ENCODE measurements at regions not wholly inside any gene's neighbourhood (a gene's known extent, or its start where the extent isn't known, plus 50 kb on each side); places are given as distances from the start of the nearest gene placed in this dataset.
"Not testable (repeated sequence)": the region's sequence is repeated elsewhere in the genome, so short reads cannot be mapped to it uniquely, and the experiment has no call there.

DNA sequence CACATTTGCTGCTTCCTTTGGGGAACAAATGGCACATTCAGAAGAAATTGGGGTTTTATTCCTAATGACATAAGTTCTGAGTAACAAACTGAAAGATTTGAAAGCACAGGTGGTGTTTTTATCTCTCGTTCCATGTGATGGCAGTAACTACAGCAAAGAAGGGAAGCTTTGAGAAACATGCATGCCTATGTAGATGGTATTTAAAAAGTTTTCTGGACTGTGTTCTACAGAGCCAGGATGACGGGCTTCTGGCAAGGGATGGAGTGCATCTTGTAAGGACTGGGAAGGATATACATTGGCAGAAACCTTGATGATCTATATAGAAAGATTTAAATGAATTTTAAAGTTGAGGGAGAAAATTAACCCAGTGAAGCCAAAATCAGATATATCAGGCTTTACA lies 362.2 kb upstream of the ROPN1 start:
- H3K27me3 Mint-ChIP-seq, result peaks cover 8% of the 10 kb centered on the region
- H3K36me3 Mint-ChIP-seq, result no peaks in the 10 kb centered on the region
- H3K27ac Mint-ChIP-seq, result no peak overlapping the region
- CTCF ChIA-PET, result no interaction called here
- no peak overlapping the region for H3K4me3 Mint-ChIP-seq
- H3K9me3 Mint-ChIP-seq, result no peaks in the 10 kb centered on the region
- no peaks in the 10 kb centered on the region for H3K4me1 Mint-ChIP-seq
- no peak for DNase-seq

DNA sequence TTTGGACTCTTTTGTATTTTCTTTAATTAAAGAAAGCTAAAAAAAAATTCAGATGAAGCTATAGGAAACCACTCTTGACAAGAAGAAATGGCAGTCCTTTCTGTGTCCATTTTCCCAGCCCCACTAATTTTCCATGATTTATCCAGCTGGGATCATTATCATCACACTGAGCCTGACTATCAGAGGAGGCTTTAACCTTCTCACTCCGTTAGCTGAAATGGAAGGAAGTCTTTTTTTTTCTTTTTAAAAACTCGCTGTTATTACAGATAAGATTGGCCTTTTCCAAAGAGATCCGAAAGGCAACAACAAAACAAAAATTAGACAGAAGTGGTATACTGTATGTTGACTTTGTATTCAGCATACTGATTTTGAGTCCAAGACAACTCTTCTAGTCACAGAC lies 366.2 kb upstream of the ROPN1 start:
- Mint-ChIP-seq H3K36me3 (no peaks in the 10 kb centered on the region), H3K4me3 (no peak overlapping the region), H3K27me3 (peaks cover 11% of the 10 kb centered on the region), H3K4me1 (no peaks in the 10 kb centered on the region), H3K27ac (no peak overlapping the region), H3K9me3 (no peaks in the 10 kb centered on the region)
- DNase-seq, result no peak
- CTCF ChIA-PET, result no interaction called here

DNA sequence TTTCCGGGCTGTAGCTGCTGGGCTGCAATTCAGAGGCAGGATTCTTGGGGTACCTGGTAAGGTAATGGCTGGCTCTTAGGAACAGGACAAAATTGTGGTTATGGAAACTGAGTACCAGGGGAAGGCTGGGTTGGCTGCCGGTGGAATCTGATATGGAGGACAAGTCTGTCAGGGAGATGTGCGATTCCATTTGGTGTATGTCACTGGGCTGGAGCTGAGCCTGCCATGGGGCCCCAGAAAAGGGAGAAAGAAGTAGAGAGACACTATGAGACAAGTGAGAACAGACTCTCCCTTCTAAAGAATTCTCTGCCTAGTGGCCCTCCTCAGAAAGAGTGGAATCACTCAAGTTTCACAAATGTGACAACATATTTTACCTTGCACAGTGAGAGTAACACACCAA lies 368.2 kb upstream of the ROPN1 start:
- CTCF ChIA-PET, result no interaction called here
- Mint-ChIP-seq H3K27ac (no peak overlapping the region), H3K36me3 (no peaks in the 10 kb centered on the region), H3K4me1 (no peaks in the 10 kb centered on the region), H3K27me3 (peaks cover 13% of the 10 kb centered on the region), H3K4me3 (no peak overlapping the region), H3K9me3 (no peaks in the 10 kb centered on the region)
- DNase-seq, result no peak

DNA sequence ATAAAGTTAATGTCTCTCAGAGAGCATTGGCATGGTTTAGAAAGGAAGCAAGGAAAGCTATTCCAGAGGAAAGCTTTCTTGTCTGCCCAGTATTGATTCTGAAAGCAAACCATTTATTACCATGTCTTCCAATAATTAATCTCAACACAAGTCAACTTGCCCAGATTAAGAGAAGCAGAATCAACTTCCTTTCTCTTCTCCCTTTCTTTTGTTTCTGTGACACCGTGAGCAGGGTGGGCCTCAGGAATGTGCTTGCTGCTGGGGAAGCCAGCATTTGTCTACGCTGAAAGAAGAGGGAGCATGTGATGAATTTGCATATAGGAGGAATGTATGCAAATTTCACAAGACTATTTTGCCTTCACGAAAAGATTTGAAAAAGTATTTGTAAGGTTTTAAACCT lies 368.6 kb upstream of the ROPN1 start:
- DNase-seq, result no peak
- Mint-ChIP-seq H3K9me3 (no peaks in the 10 kb centered on the region), H3K27ac (no peak overlapping the region), H3K4me1 (no peaks in the 10 kb centered on the region), H3K27me3 (peaks cover 13% of the 10 kb centered on the region), H3K4me3 (no peak overlapping the region), H3K36me3 (no peaks in the 10 kb centered on the region)
- CTCF ChIA-PET, result no interaction called here

DNA sequence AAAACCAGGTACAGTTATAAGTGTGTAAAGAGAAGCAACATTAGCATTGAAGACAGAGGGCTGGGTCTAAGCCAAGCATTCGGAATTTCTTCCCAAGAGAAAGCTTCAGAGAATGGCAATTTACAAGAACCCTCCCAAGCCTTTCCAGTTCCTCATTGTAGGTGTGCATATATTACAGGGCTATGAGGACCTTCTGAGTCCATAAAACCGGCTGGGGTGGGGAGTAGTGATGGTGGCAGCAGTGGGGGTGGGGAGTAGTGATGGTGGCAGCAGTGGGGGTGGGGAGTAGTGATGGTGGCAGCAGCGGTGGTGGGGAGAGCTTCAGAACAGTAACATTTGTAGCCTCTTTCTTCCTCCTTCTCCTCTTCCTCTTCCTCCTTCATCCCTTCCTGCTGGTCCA lies 368.7 kb upstream of the UMPS start:
- no peaks in the 10 kb centered on the region for H3K4me1 Mint-ChIP-seq
- CTCF ChIA-PET, result no interaction called here
- H3K9me3 Mint-ChIP-seq, result no peaks in the 10 kb centered on the region
- no peak overlapping the region for H3K4me3 Mint-ChIP-seq
- DNase-seq, result no peak
- no peak overlapping the region for H3K27ac Mint-ChIP-seq
- peaks cover 13% of the 10 kb centered on the region for H3K27me3 Mint-ChIP-seq
- no peaks in the 10 kb centered on the region for H3K36me3 Mint-ChIP-seq

DNA sequence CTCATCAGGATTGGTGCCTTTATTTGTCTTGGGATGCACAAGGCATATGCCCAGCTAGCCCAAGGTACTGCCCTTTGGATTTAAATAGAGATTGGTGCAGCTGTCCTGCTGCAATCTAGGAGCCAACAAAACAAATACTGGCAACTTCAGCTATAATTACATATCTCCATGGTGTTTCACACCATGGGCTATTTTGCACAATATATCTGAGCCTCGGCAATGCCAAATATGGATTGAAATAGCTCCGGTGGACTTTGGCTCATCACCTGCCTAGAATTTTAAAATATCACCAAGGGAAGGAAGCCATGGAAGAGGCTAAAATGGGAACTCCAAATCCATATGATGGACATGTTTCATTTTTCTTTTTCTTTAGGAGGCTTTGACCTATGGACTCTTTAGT lies 367.8 kb upstream of the UMPS start:
- no peak for DNase-seq
- Mint-ChIP-seq H3K27me3 (peaks cover 13% of the 10 kb centered on the region), H3K9me3 (no peaks in the 10 kb centered on the region), H3K36me3 (no peaks in the 10 kb centered on the region), H3K4me3 (no peak overlapping the region), H3K27ac (no peak overlapping the region), H3K4me1 (no peaks in the 10 kb centered on the region)
- CTCF ChIA-PET, result no interaction called here

DNA sequence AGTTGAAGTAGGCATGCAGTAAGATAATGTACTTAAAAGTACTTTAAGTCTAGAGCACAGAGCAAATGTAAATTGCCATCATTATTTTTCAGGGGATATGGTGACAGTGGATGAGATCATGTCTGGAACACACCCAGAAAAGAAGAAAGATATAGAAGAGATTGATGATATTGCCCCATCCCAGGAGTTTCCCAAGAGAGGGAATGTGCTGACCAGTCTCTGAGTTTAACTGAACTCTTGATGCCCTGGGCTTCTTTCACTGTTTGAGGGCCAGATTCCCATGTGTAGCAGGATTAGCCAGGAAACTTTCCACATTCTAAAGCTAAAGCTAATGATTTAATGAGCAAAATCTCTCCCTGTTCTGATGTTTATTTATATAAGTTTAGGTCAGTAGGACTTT lies 366.8 kb upstream of the UMPS start:
- CTCF ChIA-PET, result no interaction called here
- Mint-ChIP-seq H3K9me3 (no peaks in the 10 kb centered on the region), H3K4me1 (no peaks in the 10 kb centered on the region), H3K27me3 (peaks cover 13% of the 10 kb centered on the region), H3K4me3 (no peak overlapping the region), H3K27ac (no peak overlapping the region), H3K36me3 (no peaks in the 10 kb centered on the region)
- no peak for DNase-seq

DNA sequence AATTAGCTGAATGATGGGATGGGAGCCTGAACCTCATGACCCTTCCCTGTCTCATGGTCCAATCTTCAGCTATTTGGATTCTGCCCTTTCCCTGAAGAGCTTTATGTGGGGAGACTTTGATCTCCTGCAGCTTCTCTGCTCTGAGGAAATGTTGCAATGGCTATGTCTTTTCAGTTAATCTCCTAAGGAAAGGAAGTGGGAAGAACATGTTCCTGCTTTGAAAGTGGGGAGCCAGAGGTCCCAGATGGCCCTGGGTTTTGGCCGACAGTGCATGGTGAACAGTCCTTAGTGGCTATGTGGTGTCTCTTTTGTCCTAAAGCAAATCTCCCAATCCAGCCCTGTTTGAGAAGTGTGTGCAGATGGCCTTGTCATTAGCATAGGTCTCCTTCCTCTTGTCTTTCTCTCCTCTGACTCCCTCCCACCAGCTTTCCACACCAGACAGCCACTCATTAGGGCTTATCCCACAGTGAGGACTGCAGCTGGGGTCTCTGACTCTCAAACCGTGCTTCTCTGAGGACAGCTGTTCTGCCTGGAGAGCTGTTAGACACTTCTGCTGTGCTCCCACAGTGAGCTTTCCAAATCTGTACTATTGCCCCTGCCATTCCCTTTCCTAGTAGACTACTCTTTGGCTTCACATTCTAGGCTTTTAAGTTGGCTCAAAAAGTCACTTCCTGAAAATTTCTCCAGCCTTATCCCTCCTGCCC lies 365.8 kb upstream of the UMPS start:
- no peak overlapping the region for H3K4me3 Mint-ChIP-seq
- CTCF ChIA-PET, result no interaction called here
- H3K27ac Mint-ChIP-seq, result no peak overlapping the region
- DNase-seq, result no peak
- H3K9me3 Mint-ChIP-seq, result no peaks in the 10 kb centered on the region
- no peaks in the 10 kb centered on the region for H3K4me1 Mint-ChIP-seq
- peaks cover 13% of the 10 kb centered on the region for H3K27me3 Mint-ChIP-seq
- H3K36me3 Mint-ChIP-seq, result no peaks in the 10 kb centered on the region

DNA sequence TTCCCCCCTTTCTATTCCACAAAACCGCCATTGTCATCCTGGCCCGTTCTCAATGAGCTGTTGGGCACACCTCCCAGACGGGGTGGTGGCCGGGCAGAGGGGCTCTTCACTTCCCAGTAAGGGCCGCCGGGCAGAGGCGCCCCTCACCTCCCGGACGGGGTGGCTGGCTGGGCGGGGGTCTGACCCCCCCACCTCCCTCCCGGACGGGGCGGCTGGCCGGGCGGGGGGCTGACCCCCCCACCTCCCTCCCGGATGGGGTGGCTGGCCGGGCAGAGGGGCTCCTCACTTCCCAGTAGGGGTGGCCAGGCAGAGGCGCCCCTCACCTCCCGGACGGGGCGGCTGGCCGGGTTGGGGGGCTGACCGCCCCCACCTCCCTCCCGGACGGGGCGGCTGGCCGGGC lies 363.6 kb upstream of the UMPS start:
- CTCF ChIA-PET, H3K4me3 Mint-ChIP-seq, H3K4me1 Mint-ChIP-seq, H3K27me3 Mint-ChIP-seq, DNase-seq, H3K9me3 Mint-ChIP-seq, H3K36me3 Mint-ChIP-seq, H3K27ac Mint-ChIP-seq: not testable (repeated sequence)

DNA sequence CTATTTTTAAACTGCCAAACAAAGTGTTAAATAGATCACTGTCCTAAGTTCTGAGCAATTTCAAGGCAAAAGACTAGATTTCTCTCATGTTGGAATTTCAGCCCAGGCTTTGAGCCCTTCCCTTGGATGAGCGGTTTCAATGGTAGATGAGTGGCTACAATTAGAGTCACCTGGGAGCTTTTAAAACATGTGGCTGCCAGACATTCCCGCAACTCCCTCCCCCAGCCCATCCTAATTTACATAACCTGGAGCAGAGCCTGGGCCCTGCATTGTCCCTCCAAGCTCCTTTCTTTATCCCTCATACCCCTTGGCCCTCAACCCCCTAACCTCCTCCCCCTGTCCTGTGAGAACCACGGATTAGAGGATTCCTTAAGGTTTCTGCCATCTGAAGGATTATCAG lies 357.5 kb upstream of the UMPS start:
- CTCF ChIA-PET, result no interaction called here
- Mint-ChIP-seq H3K36me3 (no peaks in the 10 kb centered on the region), H3K9me3 (no peaks in the 10 kb centered on the region), H3K27ac (no peak overlapping the region), H3K4me1 (no peaks in the 10 kb centered on the region), H3K27me3 (peaks cover 12% of the 10 kb centered on the region), H3K4me3 (no peak overlapping the region)
- no peak for DNase-seq

DNA sequence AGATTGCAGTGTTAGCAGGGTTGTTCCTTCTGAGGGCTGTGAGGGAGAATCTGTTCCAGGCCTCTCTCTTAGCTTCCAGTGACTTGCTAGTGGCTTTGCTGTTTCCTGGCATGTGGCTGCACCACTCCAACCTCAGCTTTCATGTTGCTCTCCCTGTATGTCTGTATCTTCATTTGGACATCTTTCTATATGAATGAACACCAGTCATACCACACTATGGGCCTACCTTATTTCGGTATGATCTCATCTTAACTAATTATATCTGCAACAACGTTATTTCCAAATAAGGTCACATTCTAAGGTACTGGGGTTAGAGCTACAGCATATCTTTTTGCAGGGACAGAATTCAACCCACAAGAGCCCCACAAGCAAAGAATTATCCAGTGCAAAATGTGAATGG lies 356.7 kb upstream of the UMPS start:
- CTCF ChIA-PET, result no interaction called here
- Mint-ChIP-seq H3K4me3 (no peak overlapping the region), H3K9me3 (no peaks in the 10 kb centered on the region), H3K36me3 (no peaks in the 10 kb centered on the region), H3K27me3 (peaks cover 12% of the 10 kb centered on the region), H3K27ac (no peak overlapping the region), H3K4me1 (no peaks in the 10 kb centered on the region)
- no peak for DNase-seq

DNA sequence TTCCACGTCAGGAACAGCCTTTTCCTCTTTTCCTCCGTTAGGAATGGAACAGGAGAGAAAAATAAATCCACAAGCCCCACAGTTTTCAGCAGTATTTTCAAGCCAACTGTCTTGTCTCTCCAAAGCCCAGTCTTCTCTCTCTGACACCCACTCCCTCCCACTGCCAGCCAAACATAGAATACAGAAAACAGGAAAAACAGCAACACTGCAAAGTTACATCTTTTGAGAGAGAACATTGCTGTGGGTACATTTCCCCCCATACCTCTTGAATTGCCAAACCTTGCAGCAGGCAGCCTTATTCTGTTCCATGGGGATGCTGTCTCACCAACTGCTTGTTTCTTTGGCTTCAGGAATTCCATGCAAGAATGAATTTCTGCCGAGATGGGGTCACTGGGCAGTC lies 355.7 kb upstream of the UMPS start:
- no peak for DNase-seq
- H3K9me3 Mint-ChIP-seq, result no peaks in the 10 kb centered on the region
- H3K27me3 Mint-ChIP-seq, result peaks cover 12% of the 10 kb centered on the region
- H3K27ac Mint-ChIP-seq, result no peak overlapping the region
- no peaks in the 10 kb centered on the region for H3K36me3 Mint-ChIP-seq
- CTCF ChIA-PET, result no interaction called here
- H3K4me3 Mint-ChIP-seq, result no peak overlapping the region
- H3K4me1 Mint-ChIP-seq, result no peaks in the 10 kb centered on the region

DNA sequence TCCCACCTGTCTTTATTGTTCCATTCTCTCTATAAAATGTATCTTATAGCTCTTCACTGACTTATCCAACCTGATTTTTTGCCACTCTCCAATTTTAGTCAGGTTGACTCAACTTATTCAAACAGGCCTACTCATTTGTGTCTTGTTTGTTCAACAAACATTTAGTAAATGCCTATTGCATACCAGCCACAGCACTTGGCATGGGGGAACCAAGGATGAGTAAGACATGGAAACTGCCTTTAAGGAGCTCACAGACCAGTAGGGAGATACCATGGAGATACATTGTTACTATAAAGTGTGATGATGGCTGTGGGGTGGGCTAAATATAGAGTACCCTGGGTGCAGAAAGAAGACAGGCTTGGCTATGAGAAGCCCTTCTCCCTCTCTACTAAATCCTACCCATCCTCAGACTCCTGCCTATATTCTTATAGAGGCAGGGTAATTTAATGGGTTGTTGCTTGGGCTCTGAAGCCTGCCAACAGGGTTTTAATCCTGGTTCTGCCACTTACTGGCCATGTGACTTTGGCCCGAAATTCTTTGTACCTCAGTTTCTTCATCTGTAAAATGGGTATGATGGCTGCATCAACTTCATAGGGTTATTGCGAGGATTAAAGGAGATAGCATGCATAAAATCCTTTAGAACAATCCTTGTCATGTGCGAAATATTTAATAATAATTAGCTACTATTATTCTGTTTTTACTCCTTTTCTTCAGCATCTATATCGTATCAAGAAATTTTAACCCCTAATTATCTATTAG lies 348.5 kb upstream of the UMPS start:
- Mint-ChIP-seq H3K4me1 (no peaks in the 10 kb centered on the region), H3K27ac (no peak overlapping the region), H3K4me3 (no peak overlapping the region), H3K36me3 (no peaks in the 10 kb centered on the region), H3K27me3 (peaks cover 26% of the 10 kb centered on the region), H3K9me3 (no peaks in the 10 kb centered on the region)
- CTCF ChIA-PET, result interaction anchor here (0.6 kb wide), 1 partner anchor 202 kb away, joined by 3 read pairs; no protein-coding TSS in a partner anchor
- no peak for DNase-seq

DNA sequence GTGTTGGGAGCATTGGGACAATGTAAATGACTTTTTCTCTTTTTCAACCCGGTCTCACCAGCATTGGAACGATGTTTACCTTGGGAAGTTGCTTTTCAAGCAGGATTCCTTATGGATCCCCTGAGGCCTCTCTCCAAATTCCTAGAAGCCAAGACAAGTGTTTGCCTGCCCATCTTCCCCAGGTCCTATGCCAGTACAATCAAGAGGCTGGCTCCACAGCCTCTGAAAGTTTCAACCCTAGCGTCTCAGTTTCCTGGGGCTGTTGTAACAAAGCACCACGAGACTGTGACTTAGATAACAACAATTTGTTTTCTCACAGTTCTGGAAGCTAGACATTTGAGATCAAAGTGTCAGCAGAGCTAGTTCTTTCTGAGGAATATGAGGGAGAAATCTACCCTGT lies 347.2 kb upstream of the UMPS start:
- H3K4me1 Mint-ChIP-seq, result no peaks in the 10 kb centered on the region
- no peak overlapping the region for H3K4me3 Mint-ChIP-seq
- H3K27me3 Mint-ChIP-seq, result peaks cover 26% of the 10 kb centered on the region
- DNase-seq, result no peak
- CTCF ChIA-PET, result no interaction called here
- no peak overlapping the region for H3K27ac Mint-ChIP-seq
- H3K36me3 Mint-ChIP-seq, result no peaks in the 10 kb centered on the region
- H3K9me3 Mint-ChIP-seq, result no peaks in the 10 kb centered on the region

DNA sequence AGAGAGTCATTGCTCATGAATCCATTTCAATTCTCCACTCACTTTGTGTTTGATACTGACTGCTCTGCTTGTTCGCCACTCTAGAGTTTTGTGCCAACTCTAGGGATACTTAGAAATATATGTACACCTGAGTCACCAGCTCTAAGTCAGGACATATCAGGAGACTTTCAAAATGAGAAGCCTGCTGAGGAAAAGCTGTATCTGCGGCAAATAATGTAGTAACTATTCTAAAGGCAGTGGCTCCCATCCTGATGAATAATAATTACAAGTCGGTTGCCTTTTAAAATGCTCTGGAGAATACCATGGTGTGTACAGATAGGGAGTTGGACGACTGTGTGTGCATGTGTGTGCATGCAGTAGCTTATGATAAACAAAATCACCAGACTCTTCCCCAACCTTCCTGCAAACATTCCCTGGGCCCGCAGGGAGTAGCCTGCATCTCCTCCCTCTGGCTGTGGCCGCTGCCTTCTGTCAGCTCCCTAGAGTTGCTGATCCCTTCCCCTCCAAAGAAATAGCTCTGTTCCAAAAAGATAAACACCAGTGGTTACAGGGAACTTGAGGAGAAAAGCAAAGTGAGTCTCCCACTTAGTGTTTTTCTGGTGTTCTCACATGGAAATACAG lies 346.3 kb upstream of the UMPS start:
- Mint-ChIP-seq H3K27me3 (peaks cover 26% of the 10 kb centered on the region), H3K9me3 (no peaks in the 10 kb centered on the region), H3K4me3 (no peak overlapping the region), H3K4me1 (no peaks in the 10 kb centered on the region), H3K36me3 (no peaks in the 10 kb centered on the region), H3K27ac (no peak overlapping the region)
- CTCF ChIA-PET, result no interaction called here
- DNase-seq, result no peak
